ENCODE measurements at regions not wholly inside any gene's neighbourhood (a gene's known extent, or its start where the extent isn't known, plus 50 kb on each side); places are given as distances from the start of the nearest gene placed in this dataset.

DNA sequence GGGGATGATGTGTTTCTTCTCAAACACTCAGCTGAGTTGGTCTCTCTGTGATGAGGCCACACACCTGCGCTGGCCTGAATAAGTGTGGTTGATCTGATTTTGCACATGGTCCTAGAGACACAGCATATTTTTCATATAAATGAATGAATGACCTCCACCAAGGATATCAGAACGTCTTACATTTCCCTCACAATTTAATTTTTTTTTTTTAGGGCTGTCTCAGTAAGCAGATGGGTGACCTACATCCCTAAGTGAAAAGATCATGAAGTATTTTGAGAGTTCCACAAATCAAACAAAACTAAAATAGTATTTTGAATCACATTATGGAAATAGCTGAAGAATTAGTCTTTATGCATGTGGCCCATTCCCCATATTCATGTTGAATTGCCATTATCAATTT, 333.7 kb upstream of the TMTC1 start:
- TF ChIP-seq, protein P1, sequence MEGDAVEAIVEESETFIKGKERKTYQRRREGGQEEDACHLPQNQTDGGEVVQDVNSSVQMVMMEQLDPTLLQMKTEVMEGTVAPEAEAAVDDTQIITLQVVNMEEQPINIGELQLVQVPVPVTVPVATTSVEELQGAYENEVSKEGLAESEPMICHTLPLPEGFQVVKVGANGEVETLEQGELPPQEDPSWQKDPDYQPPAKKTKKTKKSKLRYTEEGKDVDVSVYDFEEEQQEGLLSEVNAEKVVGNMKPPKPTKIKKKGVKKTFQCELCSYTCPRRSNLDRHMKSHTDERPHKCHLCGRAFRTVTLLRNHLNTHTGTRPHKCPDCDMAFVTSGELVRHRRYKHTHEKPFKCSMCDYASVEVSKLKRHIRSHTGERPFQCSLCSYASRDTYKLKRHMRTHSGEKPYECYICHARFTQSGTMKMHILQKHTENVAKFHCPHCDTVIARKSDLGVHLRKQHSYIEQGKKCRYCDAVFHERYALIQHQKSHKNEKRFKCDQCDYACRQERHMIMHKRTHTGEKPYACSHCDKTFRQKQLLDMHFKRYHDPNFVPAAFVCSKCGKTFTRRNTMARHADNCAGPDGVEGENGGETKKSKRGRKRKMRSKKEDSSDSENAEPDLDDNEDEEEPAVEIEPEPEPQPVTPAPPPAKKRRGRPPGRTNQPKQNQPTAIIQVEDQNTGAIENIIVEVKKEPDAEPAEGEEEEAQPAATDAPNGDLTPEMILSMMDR (tag by site-specific recombination; IDR thresholded peaks at IDR 0.05), result no peak
- TF ChIP-seq, protein P2, sequence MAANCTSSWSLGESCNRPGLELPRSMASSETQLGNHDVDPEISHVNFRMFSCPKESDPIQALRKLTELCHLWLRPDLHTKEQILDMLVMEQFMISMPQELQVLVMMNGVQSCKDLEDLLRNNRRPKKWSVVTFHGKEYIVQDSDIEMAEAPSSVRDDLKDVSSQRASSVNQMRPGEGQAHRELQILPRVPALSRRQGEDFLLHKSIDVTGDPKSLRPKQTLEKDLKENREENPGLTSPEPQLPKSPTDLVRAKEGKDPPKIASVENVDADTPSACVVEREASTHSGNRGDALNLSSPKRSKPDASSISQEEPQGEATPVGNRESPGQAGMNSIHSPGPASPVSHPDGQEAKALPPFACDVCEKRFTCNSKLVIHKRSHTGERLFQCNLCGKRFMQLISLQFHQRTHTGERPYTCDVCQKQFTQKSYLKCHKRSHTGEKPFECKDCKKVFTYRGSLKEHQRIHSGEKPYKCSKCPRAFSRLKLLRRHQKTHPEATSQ (tag by site-specific recombination; IDR thresholded peaks at IDR 0.05), result no peak
- no peak for TF ChIP-seq PBX3 (CRISPR knock-in tag; IDR thresholded peaks at IDR 0.05)

All from HEK293 (cell line).